Smooth muscle cell (in vitro differentiated cells): ENCODE measurements at regions not wholly inside any gene's neighbourhood (a gene's known extent, or its start where the extent isn't known, plus 50 kb on each side); places are given as distances from the start of the nearest gene placed in this dataset.
A peak's percentile ranks its signal among the peaks of the same experiment; 100 is the strongest.

Source experiments
- DNase-seq: peaks from one replicate; lab custom pipeline; 2025; ENCODE audit not compliant: unreplicated experiment; lab: John Stamatoyannopoulos, UW
- H2AFZ ChIP-seq: fragments of 200-600 bp; sonication (generic); 2 replicates; pipeline ENCODE4 v1.6.0; 2016; ENCODE audit warnings: antibody characterized with exemption, low read depth, mild to moderate bottlenecking
- H3F3A ChIP-seq: fragments of 200-600 bp; sonication (generic); 2 replicates; pipeline ENCODE4 v1.6.0; 2017; ENCODE audit warnings: antibody characterized with exemption, low read depth
- H3K27ac ChIP-seq: fragments of 200-600 bp; sonication (generic); 2 replicates; pipeline ENCODE4 v1.5.1; 2016; ENCODE audit warnings: low read depth, mild to moderate bottlenecking
- H3K27me3 ChIP-seq: fragments of 200-600 bp; sonication (generic); 2 replicates; pipeline ENCODE4 v1.6.1; 2016; ENCODE audit warnings: low read depth, mild to moderate bottlenecking
- H3K36me3 ChIP-seq: fragments of 200-600 bp; sonication (generic); 2 replicates; pipeline ENCODE4 v1.5.1; 2016; ENCODE audit warnings: low read depth
- H3K4me1 ChIP-seq: fragments of 200-600 bp; sonication (generic); 2 replicates; pipeline ENCODE4 v1.5.1; 2016; ENCODE audit warnings: low read depth
- H3K4me2 ChIP-seq: fragments of 200-600 bp; sonication (generic); 2 replicates; pipeline ENCODE4 v1.6.0; 2016; ENCODE audit warnings: mild to moderate bottlenecking
- H3K4me3 ChIP-seq: fragments of 200-600 bp; sonication (generic); 2 replicates; pipeline ENCODE4 v1.5.1; 2016; ENCODE audit warnings: mild to moderate bottlenecking
- H3K79me2 ChIP-seq: fragments of 200-600 bp; sonication (generic); 2 replicates; pipeline ENCODE4 v1.6.0; 2016; ENCODE audit warnings: low read depth, mild to moderate bottlenecking
- H3K9ac ChIP-seq: fragments of 200-600 bp; sonication (generic); 2 replicates; pipeline ENCODE4 v1.6.0; 2016; ENCODE audit warnings: low read depth
- H3K9me3 ChIP-seq: fragments of 200-600 bp; sonication (generic); replicated peaks from 2 replicates; pipeline ENCODE4 v1.5.1; 2016; ENCODE audit warnings: low read depth
- H4K20me1 ChIP-seq: fragments of 200-600 bp; sonication (generic); 2 replicates; pipeline ENCODE4 v1.6.0; 2016; ENCODE audit warnings: low read depth
- CTCF ChIP-seq: fragments of 200-600 bp; sonication (generic); IDR thresholded peaks from 2 replicates; pipeline ENCODE4 v1.5.1; 2017; ENCODE audit warnings: borderline replicate concordance, mild to moderate bottlenecking, antibody characterized with exemption; ENCODE audit not compliant: insufficient read depth, poor library complexity, severe bottlenecking
- WGBS: methylation state at CpG from one replicate; pipeline ENCODE4 v1.1.7; 2016; ENCODE audit warnings: low lambda C conversion rate; 5-methylcytosine and 5-hydroxymethylcytosine counted together

GRCh38 chr20:11173916-11174315, 500.1 kb upstream of the JAG1 start:
- Histone ChIP-seq H3K9me3 (no peaks in the 10 kb centered on the region), H3K79me2 (no peaks in the 10 kb centered on the region), H3K36me3 (no peaks in the 10 kb centered on the region), H4K20me1 (no peaks in the 10 kb centered on the region), H3K4me1 (peaks cover 13% of the 10 kb centered on the region), H3K27ac (no peak overlapping the region), H3K27me3 (no peaks in the 10 kb centered on the region), H3K4me3 (no peak overlapping the region), H2AFZ (no peak overlapping the region), H3K9ac (no peak overlapping the region), H3K4me2 (no peak overlapping the region), H3F3A (no peaks in the 10 kb centered on the region)
- DNase-seq = no peak
- WGBS = 83% methylated on average over 4 of the region's 4 CpGs
- no peak for TF ChIP-seq CTCF

GRCh38 chr20:11174861-11175260, 501.1 kb upstream of the JAG1 start:
- no peaks in the 10 kb centered on the region for H3K36me3 ChIP-seq
- H2AFZ ChIP-seq = no peak overlapping the region
- H4K20me1 ChIP-seq = no peaks in the 10 kb centered on the region
- DNase-seq = no peak
- no peaks in the 10 kb centered on the region for H3K27me3 ChIP-seq
- H3K4me3 ChIP-seq = no peak overlapping the region
- no peaks in the 10 kb centered on the region for H3F3A ChIP-seq
- H3K4me1 ChIP-seq = peaks cover 20% of the 10 kb centered on the region
- TF ChIP-seq CTCF = no peak
- no peak overlapping the region for H3K27ac ChIP-seq
- H3K4me2 ChIP-seq = no peak overlapping the region
- 83% methylated on average over 5 of the region's 5 CpGs for WGBS
- no peaks in the 10 kb centered on the region for H3K9me3 ChIP-seq
- H3K9ac ChIP-seq = no peak overlapping the region
- H3K79me2 ChIP-seq = no peaks in the 10 kb centered on the region

GRCh38 chr20:11176431-11176830, 502.6 kb upstream of the JAG1 start:
- no peak for DNase-seq
- H3K27me3 ChIP-seq = no peaks in the 10 kb centered on the region
- H3K4me3 ChIP-seq = no peak overlapping the region
- no peak overlapping the region for H3K9ac ChIP-seq
- H3K4me2 ChIP-seq = no peak overlapping the region
- no peak overlapping the region for H3K27ac ChIP-seq
- 72% methylated on average over 2 of the region's 2 CpGs for WGBS
- H3K9me3 ChIP-seq = peaks cover 7% of the 10 kb centered on the region
- H3F3A ChIP-seq = no peaks in the 10 kb centered on the region
- no peaks in the 10 kb centered on the region for H4K20me1 ChIP-seq
- H3K4me1 ChIP-seq = peaks cover 20% of the 10 kb centered on the region
- H3K36me3 ChIP-seq = no peaks in the 10 kb centered on the region
- H3K79me2 ChIP-seq = no peaks in the 10 kb centered on the region
- no peak overlapping the region for H2AFZ ChIP-seq
- no peak for TF ChIP-seq CTCF

- Histone ChIP-seq H3K9ac (no peak overlapping the region), H3K4me3 (no peak overlapping the region), H4K20me1 (no peaks in the 10 kb centered on the region), H3K27ac (peak overlapping the region; percentile 87), H3K4me1 (peaks cover 12% of the 10 kb centered on the region), H3K4me2 (peak overlapping the region; percentile 10), H3F3A (no peaks in the 10 kb centered on the region), H2AFZ (no peak overlapping the region), H3K79me2 (no peaks in the 10 kb centered on the region), H3K27me3 (no peaks in the 10 kb centered on the region), H3K9me3 (peaks cover 7% of the 10 kb centered on the region), H3K36me3 (no peaks in the 10 kb centered on the region)
- WGBS = 55% methylated on average over 3 of the region's 3 CpGs
- DNase-seq = no peak
- TF ChIP-seq CTCF = peak; percentile 12
Observed at GRCh38 chr20:11178946-11179654, 505.3 kb upstream of the JAG1 start.
